ENCODE measurements at regions not wholly inside any gene's neighbourhood (a gene's known extent, or its start where the extent isn't known, plus 50 kb on each side); places are given as distances from the start of the nearest gene placed in this dataset.
"Not testable (repeated sequence)": the region's sequence is repeated elsewhere in the genome, so short reads cannot be mapped to it uniquely, and the experiment has no call there.

- not testable (repeated sequence) for H3K36me3 ChIP-seq (ENCODE audit: insufficient read depth, low read length); H3K9ac ChIP-seq (ENCODE audit: low read depth, low read length); H3K4me1 ChIP-seq (ENCODE audit: insufficient read depth, low read length); H3K9me3 ChIP-seq (ENCODE audit: control insufficient read depth, insufficient read depth, low read length)
Measured at GRCh38 chr7:133169167-133169822, 83.6 kb upstream of the EXOC4 start.

GRCh38 chr7:133177476-133177875 is 75.4 kb upstream of the EXOC4 start:
- H3K36me3 ChIP-seq (ENCODE audit: insufficient read depth, low read length); H3K9me3 ChIP-seq (ENCODE audit: control insufficient read depth, insufficient read depth, low read length); H3K4me1 ChIP-seq (ENCODE audit: insufficient read depth, low read length); H3K9ac ChIP-seq (ENCODE audit: low read depth, low read length): not testable (repeated sequence)

- Histone ChIP-seq H3K9me3 (ENCODE audit: control insufficient read depth, insufficient read depth, low read length) (no peaks in the 10 kb centered on the region), H3K4me1 (ENCODE audit: insufficient read depth, low read length) (no peaks in the 10 kb centered on the region), H3K9ac (ENCODE audit: low read depth, low read length) (no peak overlapping the region), H3K36me3 (ENCODE audit: insufficient read depth, low read length) (no peaks in the 10 kb centered on the region)
Measured at GRCh38 chr7:133180717-133181116, 72.2 kb upstream of the EXOC4 start.

GRCh38 chr7:133183042-133183794 is 69.7 kb upstream of the EXOC4 start:
- Histone ChIP-seq H3K36me3 (ENCODE audit: insufficient read depth, low read length) (no peaks in the 10 kb centered on the region), H3K4me1 (ENCODE audit: insufficient read depth, low read length) (peaks cover 9% of the 10 kb centered on the region; the same call in 1 of the 2 replicates), H3K9ac (ENCODE audit: low read depth, low read length) (no peak overlapping the region), H3K9me3 (ENCODE audit: control insufficient read depth, insufficient read depth, low read length) (no peaks in the 10 kb centered on the region)

- Histone ChIP-seq H3K36me3 (ENCODE audit: insufficient read depth, low read length) (no peaks in the 10 kb centered on the region), H3K4me1 (ENCODE audit: insufficient read depth, low read length) (peaks cover 9% of the 10 kb centered on the region; the same call in 1 of the 2 replicates), H3K9ac (ENCODE audit: low read depth, low read length) (no peak overlapping the region), H3K9me3 (ENCODE audit: control insufficient read depth, insufficient read depth, low read length) (no peaks in the 10 kb centered on the region)
Measured at GRCh38 chr7:133183969-133184368, 68.9 kb upstream of the EXOC4 start.

- H3K9ac ChIP-seq (ENCODE audit: low read depth, low read length) = no peak overlapping the region
- peaks cover 9% of the 10 kb centered on the region; the same call in 1 of the 2 replicates for H3K4me1 ChIP-seq (ENCODE audit: insufficient read depth, low read length)
- no peaks in the 10 kb centered on the region for H3K36me3 ChIP-seq (ENCODE audit: insufficient read depth, low read length)
- H3K9me3 ChIP-seq (ENCODE audit: control insufficient read depth, insufficient read depth, low read length) = no peaks in the 10 kb centered on the region
Measured at GRCh38 chr7:133185512-133185911, 67.4 kb upstream of the EXOC4 start.

- no peak overlapping the region for H3K9ac ChIP-seq (ENCODE audit: low read depth, low read length)
- H3K9me3 ChIP-seq (ENCODE audit: control insufficient read depth, insufficient read depth, low read length) = no peaks in the 10 kb centered on the region
- no peaks in the 10 kb centered on the region for H3K36me3 ChIP-seq (ENCODE audit: insufficient read depth, low read length)
- H3K4me1 ChIP-seq (ENCODE audit: insufficient read depth, low read length) = peaks cover 9% of the 10 kb centered on the region; the same call in 1 of the 2 replicates
Measured at GRCh38 chr7:133186060-133186459, 66.8 kb upstream of the EXOC4 start.

- no peaks in the 10 kb centered on the region for H3K36me3 ChIP-seq (ENCODE audit: insufficient read depth, low read length)
- H3K9me3 ChIP-seq (ENCODE audit: control insufficient read depth, insufficient read depth, low read length) = no peaks in the 10 kb centered on the region
- no peak overlapping the region for H3K9ac ChIP-seq (ENCODE audit: low read depth, low read length)
- H3K4me1 ChIP-seq (ENCODE audit: insufficient read depth, low read length) = peaks cover 9% of the 10 kb centered on the region; the same call in 1 of the 2 replicates
Measured at GRCh38 chr7:133190172-133190528, 62.7 kb upstream of the EXOC4 start.

- no peaks in the 10 kb centered on the region for H3K36me3 ChIP-seq (ENCODE audit: insufficient read depth, low read length)
- peaks cover 9% of the 10 kb centered on the region; the same call in 1 of the 2 replicates for H3K4me1 ChIP-seq (ENCODE audit: insufficient read depth, low read length)
- H3K9me3 ChIP-seq (ENCODE audit: control insufficient read depth, insufficient read depth, low read length) = no peaks in the 10 kb centered on the region
- H3K9ac ChIP-seq (ENCODE audit: low read depth, low read length) = no peak overlapping the region
Measured at GRCh38 chr7:133190650-133191049, 62.2 kb upstream of the EXOC4 start.

GRCh38 chr7:133191787-133192186 is 61.1 kb upstream of the EXOC4 start:
- Histone ChIP-seq H3K9me3 (ENCODE audit: control insufficient read depth, insufficient read depth, low read length) (no peaks in the 10 kb centered on the region), H3K9ac (ENCODE audit: low read depth, low read length) (no peak overlapping the region), H3K4me1 (ENCODE audit: insufficient read depth, low read length) (peaks cover 11% of the 10 kb centered on the region; the same call in 1 of the 2 replicates), H3K36me3 (ENCODE audit: insufficient read depth, low read length) (no peaks in the 10 kb centered on the region)

- Histone ChIP-seq H3K9ac (ENCODE audit: low read depth, low read length) (no peak overlapping the region), H3K36me3 (ENCODE audit: insufficient read depth, low read length) (no peaks in the 10 kb centered on the region), H3K9me3 (ENCODE audit: control insufficient read depth, insufficient read depth, low read length) (no peaks in the 10 kb centered on the region), H3K4me1 (ENCODE audit: insufficient read depth, low read length) (peaks cover 17% of the 10 kb centered on the region)
Measured at GRCh38 chr7:133195868-133196267, 57.0 kb upstream of the EXOC4 start.

GRCh38 chr7:133196856-133197612 is 55.8 kb upstream of the EXOC4 start:
- Histone ChIP-seq H3K9ac (ENCODE audit: low read depth, low read length) (peak overlapping the region; percentile 26; the same call in 1 of the 2 replicates), H3K9me3 (ENCODE audit: control insufficient read depth, insufficient read depth, low read length) (no peaks in the 10 kb centered on the region), H3K36me3 (ENCODE audit: insufficient read depth, low read length) (no peaks in the 10 kb centered on the region), H3K4me1 (ENCODE audit: insufficient read depth, low read length) (peaks cover 21% of the 10 kb centered on the region)

- H3K36me3 ChIP-seq (ENCODE audit: insufficient read depth, low read length) = no peaks in the 10 kb centered on the region
- H3K9me3 ChIP-seq (ENCODE audit: control insufficient read depth, insufficient read depth, low read length) = no peaks in the 10 kb centered on the region
- H3K4me1 ChIP-seq (ENCODE audit: insufficient read depth, low read length) = peaks cover 21% of the 10 kb centered on the region
- no peak overlapping the region; the same call in 1 of the 2 replicates for H3K9ac ChIP-seq (ENCODE audit: low read depth, low read length)
Measured at GRCh38 chr7:133197972-133198544, 54.8 kb upstream of the EXOC4 start.

GRCh38 chr7:133199831-133200230 is 53.0 kb upstream of the EXOC4 start:
- Histone ChIP-seq H3K9ac (ENCODE audit: low read depth, low read length) (no peak overlapping the region), H3K9me3 (ENCODE audit: control insufficient read depth, insufficient read depth, low read length) (no peaks in the 10 kb centered on the region), H3K36me3 (ENCODE audit: insufficient read depth, low read length) (no peaks in the 10 kb centered on the region), H3K4me1 (ENCODE audit: insufficient read depth, low read length) (peaks cover 21% of the 10 kb centered on the region)
